ENCODE measurements at regions not wholly inside any gene's neighbourhood (a gene's known extent, or its start where the extent isn't known, plus 50 kb on each side); places are given as distances from the start of the nearest gene placed in this dataset.

DNA sequence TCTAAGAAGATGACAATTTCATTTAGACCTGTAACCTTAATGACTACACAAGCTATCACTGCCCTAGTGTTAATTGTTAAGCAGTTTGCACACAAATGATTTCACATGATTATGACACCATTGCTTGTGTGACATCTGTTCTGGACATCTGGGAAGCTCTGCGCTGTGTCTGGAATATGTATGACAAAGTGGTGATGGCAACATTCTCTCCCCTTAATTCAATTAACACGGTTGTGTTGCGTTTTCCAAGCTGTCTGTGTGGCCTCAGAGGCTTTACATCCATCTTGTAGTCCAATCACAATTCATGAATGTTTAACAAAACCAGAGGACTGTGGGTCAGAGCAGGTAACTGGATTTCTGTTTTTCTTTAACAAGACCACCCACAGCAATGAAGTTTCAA, 204.4 kb downstream of the COG6 start:
- H3K27ac ChIP-seq: no peak overlapping the region
- WGBS: 94% methylated on average over 3 of the region's 3 CpGs
- TF ChIP-seq CTCF (IDR thresholded peaks at IDR 0.05): no peak
- no peak for TF ChIP-seq POLR2A (IDR thresholded peaks at IDR 0.05)
- TF ChIP-seq POLR2AphosphoS5 (IDR thresholded peaks at IDR 0.05): no peak

GRCh38 chr13:39862900-39863299, 207.4 kb downstream of the COG6 start:
- intact Hi-C loops (cut with DNase I): no loop called here
- no peaks in the 10 kb centered on the region for H3K36me3 ChIP-seq
- 95% methylated on average over 2 of the region's 2 CpGs for WGBS
- H3K4me1 ChIP-seq (replicated peaks): no peaks in the 10 kb centered on the region
- no peaks in the 10 kb centered on the region for H3K27me3 ChIP-seq (replicated peaks; ENCODE audit: insufficient read depth)
- H3K4me3 ChIP-seq: no peak overlapping the region
- no peak overlapping the region for H3K27ac ChIP-seq
- DNase-seq (ENCODE audit: low spot score): no peak
- no peak for TF ChIP-seq POLR2A (IDR thresholded peaks at IDR 0.05)
- H3K9me3 ChIP-seq: no peaks in the 10 kb centered on the region

More for the DNA sequence above, 204.4 kb downstream of the COG6 start:
- H3K4me3 ChIP-seq: no peak overlapping the region
- H3K9me3 ChIP-seq: no peaks in the 10 kb centered on the region
- DNase-seq (ENCODE audit: low spot score): no peak
- intact Hi-C loops (cut with DNase I): no loop called here
- H3K4me1 ChIP-seq (replicated peaks): no peaks in the 10 kb centered on the region
- no peaks in the 10 kb centered on the region for H3K36me3 ChIP-seq
- no peaks in the 10 kb centered on the region for H3K27me3 ChIP-seq (replicated peaks; ENCODE audit: insufficient read depth)

DNA sequence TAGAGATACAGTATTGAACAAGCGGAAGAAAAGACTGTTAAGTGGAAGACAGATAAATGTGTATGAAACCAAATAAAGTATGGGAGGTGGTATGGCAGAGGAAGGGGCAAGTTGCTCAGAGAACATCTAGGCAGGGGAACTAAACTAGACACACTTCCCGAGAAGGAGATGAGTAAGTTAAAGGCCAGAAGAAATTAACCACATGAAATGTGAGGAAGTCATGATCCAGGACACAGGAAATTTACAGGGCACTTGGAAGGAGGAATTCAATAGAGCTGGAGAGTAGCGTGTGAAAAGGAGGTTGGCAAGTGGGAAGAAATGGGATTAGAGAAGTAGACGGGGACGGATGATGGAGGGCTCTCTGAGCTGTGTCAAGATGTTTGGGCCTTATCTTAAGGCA, 208.8 kb downstream of the COG6 start:
- Histone ChIP-seq H3K36me3 (no peaks in the 10 kb centered on the region), H3K4me1 (replicated peaks) (no peaks in the 10 kb centered on the region), H3K27ac (no peak overlapping the region), H3K27me3 (replicated peaks; ENCODE audit: insufficient read depth) (no peaks in the 10 kb centered on the region), H3K9me3 (no peaks in the 10 kb centered on the region), H3K4me3 (no peak overlapping the region)
- intact Hi-C loops (cut with DNase I): no loop called here
- TF ChIP-seq POLR2AphosphoS5 (IDR thresholded peaks at IDR 0.05) (no peak), CTCF (IDR thresholded peaks at IDR 0.05) (no peak), POLR2A (IDR thresholded peaks at IDR 0.05) (no peak)
- no peak for DNase-seq (ENCODE audit: low spot score)
- WGBS: 87% methylated on average over 5 of the region's 5 CpGs

GRCh38 chr13:39866722-39867121, 211.3 kb downstream of the COG6 start:
- 90% methylated on average over 1 of the region's 1 CpG for WGBS
- no peak for TF ChIP-seq POLR2AphosphoS5 (IDR thresholded peaks at IDR 0.05)
- TF ChIP-seq CTCF (IDR thresholded peaks at IDR 0.05): no peak
- TF ChIP-seq POLR2A (IDR thresholded peaks at IDR 0.05): no peak
- H3K27me3 ChIP-seq (replicated peaks; ENCODE audit: insufficient read depth): no peaks in the 10 kb centered on the region
- H3K4me3 ChIP-seq: no peak overlapping the region
- no peaks in the 10 kb centered on the region for H3K9me3 ChIP-seq
- H3K4me1 ChIP-seq (replicated peaks): no peaks in the 10 kb centered on the region
- H3K36me3 ChIP-seq: no peaks in the 10 kb centered on the region
- no peak for DNase-seq (ENCODE audit: low spot score)
- intact Hi-C loops (cut with DNase I): no loop called here
- H3K27ac ChIP-seq: no peak overlapping the region

- no peaks in the 10 kb centered on the region for H3K27me3 ChIP-seq (replicated peaks; ENCODE audit: insufficient read depth)
- H3K27ac ChIP-seq: no peak overlapping the region
- no peaks in the 10 kb centered on the region for H3K9me3 ChIP-seq
- intact Hi-C loops (cut with DNase I): no loop called here
- no peak overlapping the region for H3K4me3 ChIP-seq
- no peaks in the 10 kb centered on the region for H3K36me3 ChIP-seq
- no peaks in the 10 kb centered on the region for H3K4me1 ChIP-seq (replicated peaks)
- no peak for DNase-seq (ENCODE audit: low spot score)
- no peak for TF ChIP-seq CTCF (IDR thresholded peaks at IDR 0.05)
- TF ChIP-seq POLR2A (IDR thresholded peaks at IDR 0.05): no peak
- no peak for TF ChIP-seq POLR2AphosphoS5 (IDR thresholded peaks at IDR 0.05)
- WGBS: 73% methylated on average over 2 of the region's 2 CpGs
Measured at GRCh38 chr13:39867807-39868206, 212.3 kb downstream of the COG6 start.
